NOMO-1 treated with dmso at 0.1 percent for 144 hours (cell line): ENCODE measurements at regions not wholly inside any gene's neighbourhood (a gene's known extent, or its start where the extent isn't known, plus 50 kb on each side); places are given as distances from the start of the nearest gene placed in this dataset.
"Not testable (repeated sequence)": the region's sequence is repeated elsewhere in the genome, so short reads cannot be mapped to it uniquely, and the experiment has no call there.

Source experiments
- DNase-seq: peaks from one replicate; lab custom pipeline; 2025; ENCODE audit not compliant: unreplicated experiment; lab: John Stamatoyannopoulos, UW

DNA sequence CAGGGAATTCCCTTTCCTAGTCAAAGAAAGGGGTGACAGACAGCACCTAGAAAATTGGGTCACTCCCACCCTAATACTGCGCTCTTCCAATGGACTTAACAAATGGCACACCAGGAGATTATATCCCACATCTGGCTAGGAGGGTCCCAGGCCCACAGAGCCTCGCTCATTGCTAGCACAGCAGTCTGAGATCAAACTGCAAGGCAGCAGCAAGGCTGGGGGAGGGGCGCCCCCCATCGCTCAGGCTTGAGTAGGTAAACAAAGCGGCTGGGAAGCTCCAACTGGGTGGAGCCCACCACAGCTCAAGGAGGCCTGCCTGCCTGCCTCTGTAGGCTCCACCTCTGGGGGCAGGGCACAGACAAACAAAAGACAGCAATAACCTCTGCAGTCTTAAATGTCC is 1043.9 kb upstream of the GRIA3 start:
- DNase-seq: not testable (repeated sequence)

- DNase-seq: no peak
Measured at GRCh38 chrX:122154019-122154418, 1030.1 kb upstream of the GRIA3 start.

GRCh38 chrX:122168241-122168640 is 1015.8 kb upstream of the GRIA3 start:
- DNase-seq: no peak

- no peak for DNase-seq
Measured at GRCh38 chrX:122184791-122185190, 999.3 kb upstream of the GRIA3 start.

GRCh38 chrX:122187069-122187713 is 996.9 kb upstream of the GRIA3 start:
- DNase-seq: no peak

DNA sequence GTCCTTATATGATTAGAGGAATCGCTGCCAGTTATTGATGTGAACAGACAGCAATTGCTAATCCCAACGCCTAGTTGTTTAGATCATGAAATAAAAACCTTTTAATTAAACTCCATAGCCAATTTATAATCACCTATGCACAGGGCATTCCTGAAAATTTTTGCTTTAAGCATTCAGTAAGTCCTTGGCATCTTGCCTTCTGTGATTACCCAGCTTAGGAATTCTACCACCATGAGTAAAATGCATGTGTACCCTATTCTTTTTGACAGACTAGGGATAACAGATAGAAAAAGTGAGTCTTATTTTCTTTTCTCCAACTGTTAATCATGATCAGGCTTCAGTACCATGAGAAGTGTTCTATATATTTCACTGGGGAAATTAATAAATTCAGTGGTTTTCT is 995.3 kb upstream of the GRIA3 start:
- DNase-seq: no peak

GRCh38 chrX:122196343-122196742 is 987.7 kb upstream of the GRIA3 start:
- no peak for DNase-seq

DNA sequence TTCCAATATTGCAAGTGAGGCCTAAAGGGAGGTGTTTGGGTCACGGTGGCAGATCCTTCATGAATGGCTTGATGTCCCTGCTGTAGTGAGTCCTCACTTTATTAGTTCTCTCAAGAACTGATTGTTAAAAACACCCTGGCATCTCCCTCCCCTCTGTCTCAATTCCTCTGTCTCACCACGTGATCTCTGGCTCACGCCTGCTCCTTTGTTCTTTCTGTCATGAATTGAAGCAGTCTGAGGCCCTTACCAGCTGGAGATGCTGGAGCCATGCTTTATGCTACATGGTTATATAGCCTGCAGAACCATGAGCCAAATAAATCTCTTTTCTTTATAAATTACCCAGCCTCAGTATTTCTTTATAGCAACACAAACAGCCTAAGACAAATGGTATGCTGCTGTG is 980.7 kb upstream of the GRIA3 start:
- DNase-seq: no peak

DNA sequence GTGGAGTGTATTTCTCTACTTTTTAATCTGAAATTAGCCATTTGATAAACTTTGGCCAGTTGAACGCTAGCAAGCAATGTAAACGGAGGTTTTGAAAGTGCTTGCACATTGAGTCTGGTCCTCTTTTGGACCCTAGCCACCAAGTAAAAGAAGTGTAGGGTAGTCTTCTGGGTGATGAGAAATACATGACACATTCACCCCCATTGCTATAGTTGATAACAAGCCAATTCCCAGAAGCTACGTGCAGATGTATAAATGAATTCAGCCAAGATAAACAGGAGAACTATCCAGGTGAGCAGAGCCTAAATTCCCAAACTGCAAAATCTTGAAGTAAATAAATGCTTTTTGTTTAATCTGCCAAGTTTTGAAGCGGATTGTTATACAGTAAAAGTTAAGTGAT is 965.4 kb upstream of the GRIA3 start:
- no peak for DNase-seq

DNA sequence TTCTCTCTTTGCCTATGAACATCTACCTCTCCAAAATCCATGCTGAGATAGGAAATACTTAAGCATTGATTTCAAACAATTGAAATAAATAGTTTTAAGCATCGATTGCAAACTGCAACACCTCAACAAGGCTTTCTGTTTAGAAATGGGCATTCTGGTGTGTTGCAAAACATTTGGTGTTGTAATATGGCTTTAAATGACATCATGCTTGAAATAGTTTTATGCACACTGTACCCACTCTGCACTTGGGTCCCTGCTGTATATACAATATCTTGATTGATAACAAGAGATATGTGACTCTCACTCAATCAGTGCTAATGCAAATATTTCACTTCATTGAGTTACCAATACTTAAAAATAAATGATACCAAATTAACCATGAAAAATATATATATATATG is 964.9 kb upstream of the GRIA3 start:
- no peak for DNase-seq

- DNase-seq: no peak
Measured at GRCh38 chrX:122219735-122220134, 964.3 kb upstream of the GRIA3 start.

GRCh38 chrX:122220644-122221373 is 963.3 kb upstream of the GRIA3 start:
- DNase-seq: no peak

GRCh38 chrX:122221810-122222209 is 962.3 kb upstream of the GRIA3 start:
- DNase-seq: not testable (repeated sequence)

GRCh38 chrX:122224137-122224536 is 959.9 kb upstream of the GRIA3 start:
- DNase-seq: not testable (repeated sequence)

DNA sequence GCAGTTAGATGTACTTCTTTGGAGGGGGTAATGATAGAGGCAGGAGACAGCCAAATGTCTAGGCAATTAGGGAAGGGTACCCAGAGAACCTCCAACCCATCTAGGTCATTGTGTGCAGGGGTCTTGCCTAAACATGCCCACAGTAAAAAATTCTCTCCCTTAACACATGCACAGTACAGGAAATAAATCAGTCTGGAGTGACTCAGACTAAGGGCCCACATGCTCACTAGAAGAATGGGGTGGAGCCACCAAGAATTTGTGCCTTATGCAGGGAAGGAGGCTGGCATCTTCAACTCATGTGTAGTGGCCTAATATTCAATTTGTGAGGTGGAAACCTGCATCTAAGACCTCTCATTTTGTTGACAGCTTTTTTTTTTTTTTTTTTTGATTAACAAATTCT is 945.3 kb upstream of the GRIA3 start:
- no peak for DNase-seq

- DNase-seq: no peak
Measured at GRCh38 chrX:122241959-122242358, 942.1 kb upstream of the GRIA3 start.

GRCh38 chrX:122244080-122244479 is 940.0 kb upstream of the GRIA3 start:
- no peak for DNase-seq

- no peak for DNase-seq
Measured at GRCh38 chrX:122245175-122245574, 938.9 kb upstream of the GRIA3 start.

- DNase-seq: no peak
Measured at GRCh38 chrX:122245943-122246342, 938.1 kb upstream of the GRIA3 start.

GRCh38 chrX:122246937-122247336 is 937.1 kb upstream of the GRIA3 start:
- no peak for DNase-seq

- DNase-seq: no peak
Measured at GRCh38 chrX:122248681-122249080, 935.4 kb upstream of the GRIA3 start.

DNA sequence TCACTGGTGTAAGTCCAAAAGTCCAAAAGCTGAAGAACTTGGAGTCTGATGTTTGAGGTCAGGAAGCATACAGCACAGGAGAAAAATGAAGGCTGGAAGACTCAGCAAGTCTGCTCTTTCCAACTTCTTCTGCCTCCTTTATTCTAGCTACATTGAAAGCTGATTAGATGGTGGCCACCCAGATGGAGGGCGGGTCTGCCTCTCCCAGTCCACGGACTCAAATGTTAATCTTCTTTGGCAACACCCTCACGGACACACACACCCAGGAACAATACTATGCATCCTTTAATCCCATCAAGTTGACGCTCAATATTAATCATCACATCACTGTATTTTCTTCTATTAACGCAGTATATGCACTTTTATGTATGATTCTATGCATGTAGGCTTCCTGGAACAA is 931.6 kb upstream of the GRIA3 start:
- DNase-seq: no peak

DNA sequence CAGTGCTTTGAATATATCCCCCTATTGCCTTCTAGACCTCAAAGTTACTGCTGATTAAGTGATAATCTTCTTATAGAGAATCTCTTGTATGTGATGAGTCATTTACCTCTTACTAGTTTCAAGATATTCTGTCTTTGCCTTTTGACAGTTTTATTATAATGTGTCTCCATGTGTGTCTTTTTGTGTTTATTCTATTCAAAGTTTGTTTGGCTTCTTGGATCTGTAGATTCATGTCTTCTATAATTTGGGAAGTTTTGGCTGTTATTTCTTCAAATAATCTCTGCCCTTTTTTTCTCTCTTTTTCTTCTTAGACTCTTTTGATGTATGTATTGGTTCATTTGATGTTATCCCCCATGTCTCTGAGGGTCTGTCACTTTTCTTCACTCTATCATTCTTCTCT is 915.7 kb upstream of the GRIA3 start:
- DNase-seq: no peak
